ENCODE measurements at regions not wholly inside any gene's neighbourhood (a gene's known extent, or its start where the extent isn't known, plus 50 kb on each side); places are given as distances from the start of the nearest gene placed in this dataset.

DNA sequence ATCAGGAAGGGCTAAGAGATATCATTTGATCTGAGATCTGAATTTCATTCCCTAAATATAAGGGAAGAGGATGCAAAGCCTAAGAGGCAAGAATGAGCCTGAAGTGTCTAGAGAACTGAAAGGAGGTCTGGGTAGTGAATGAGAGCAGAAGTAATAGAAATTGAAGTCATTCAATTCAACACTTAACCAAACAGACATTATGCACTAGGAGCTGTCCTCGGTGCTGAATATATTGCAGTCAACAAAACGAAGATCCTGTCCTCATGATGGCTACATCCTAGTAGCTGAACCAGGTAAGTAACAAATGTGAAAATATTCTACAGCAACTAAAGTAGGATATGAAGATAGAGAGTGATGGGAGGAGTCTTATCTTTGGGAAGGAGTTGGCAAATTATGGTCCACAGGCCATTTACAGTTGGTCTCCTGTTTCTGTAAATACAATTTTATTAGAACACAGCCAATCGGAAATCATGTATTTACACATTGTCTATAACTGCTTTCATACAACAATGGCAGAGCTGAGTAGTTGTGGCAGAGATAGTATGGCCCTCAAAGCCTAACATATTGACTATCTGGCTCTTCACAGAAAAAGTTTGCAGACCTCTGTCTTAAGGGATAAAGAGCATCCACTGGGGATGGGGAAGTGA, 192.9 kb upstream of the CADPS start:
- Histone ChIP-seq H3K27ac (ENCODE audit: low read depth in 1 of 2, low read length in 1 of 2) (no peak overlapping the region), H3K27me3 (ENCODE audit: control insufficient read depth in 3 of 3, insufficient read depth in 3 of 3, low read length in 2 of 3) (no peaks in the 10 kb centered on the region), H3K36me3 (ENCODE audit: control insufficient read depth in 4 of 4, insufficient read depth in 4 of 4, low read length in 4 of 4) (no peaks in the 10 kb centered on the region), H3K4me1 (ENCODE audit: control insufficient read depth in 5 of 5, insufficient read depth in 5 of 5, low read length in 5 of 5) (peaks cover 0 to under 1% (median 0%) of the 10 kb centered on the region in 5 donors), H3K4me3 (no peak overlapping the region), H3K9ac (ENCODE audit: insufficient read depth in 1 of 2, low read length in 2 of 2) (no peak overlapping the region), H3K9me3 (ENCODE audit: control insufficient read depth in 4 of 4, insufficient read depth in 3 of 4, low read length in 3 of 4) (no peaks in the 10 kb centered on the region)
- ATAC-seq (ENCODE audit: insufficient read depth, low FRiP score) (no peak), DNase-seq (peak; percentile 29 to 84 (median 60))
- WGBS, 2 donors: 35 to 39% methylated on average over 3 of the region's 3 CpGs
- TF ChIP-seq, protein P1, sequence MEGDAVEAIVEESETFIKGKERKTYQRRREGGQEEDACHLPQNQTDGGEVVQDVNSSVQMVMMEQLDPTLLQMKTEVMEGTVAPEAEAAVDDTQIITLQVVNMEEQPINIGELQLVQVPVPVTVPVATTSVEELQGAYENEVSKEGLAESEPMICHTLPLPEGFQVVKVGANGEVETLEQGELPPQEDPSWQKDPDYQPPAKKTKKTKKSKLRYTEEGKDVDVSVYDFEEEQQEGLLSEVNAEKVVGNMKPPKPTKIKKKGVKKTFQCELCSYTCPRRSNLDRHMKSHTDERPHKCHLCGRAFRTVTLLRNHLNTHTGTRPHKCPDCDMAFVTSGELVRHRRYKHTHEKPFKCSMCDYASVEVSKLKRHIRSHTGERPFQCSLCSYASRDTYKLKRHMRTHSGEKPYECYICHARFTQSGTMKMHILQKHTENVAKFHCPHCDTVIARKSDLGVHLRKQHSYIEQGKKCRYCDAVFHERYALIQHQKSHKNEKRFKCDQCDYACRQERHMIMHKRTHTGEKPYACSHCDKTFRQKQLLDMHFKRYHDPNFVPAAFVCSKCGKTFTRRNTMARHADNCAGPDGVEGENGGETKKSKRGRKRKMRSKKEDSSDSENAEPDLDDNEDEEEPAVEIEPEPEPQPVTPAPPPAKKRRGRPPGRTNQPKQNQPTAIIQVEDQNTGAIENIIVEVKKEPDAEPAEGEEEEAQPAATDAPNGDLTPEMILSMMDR (IDR thresholded peaks at IDR 0.05; ENCODE audit: control extremely low read depth, extremely low read depth): no peak

DNA sequence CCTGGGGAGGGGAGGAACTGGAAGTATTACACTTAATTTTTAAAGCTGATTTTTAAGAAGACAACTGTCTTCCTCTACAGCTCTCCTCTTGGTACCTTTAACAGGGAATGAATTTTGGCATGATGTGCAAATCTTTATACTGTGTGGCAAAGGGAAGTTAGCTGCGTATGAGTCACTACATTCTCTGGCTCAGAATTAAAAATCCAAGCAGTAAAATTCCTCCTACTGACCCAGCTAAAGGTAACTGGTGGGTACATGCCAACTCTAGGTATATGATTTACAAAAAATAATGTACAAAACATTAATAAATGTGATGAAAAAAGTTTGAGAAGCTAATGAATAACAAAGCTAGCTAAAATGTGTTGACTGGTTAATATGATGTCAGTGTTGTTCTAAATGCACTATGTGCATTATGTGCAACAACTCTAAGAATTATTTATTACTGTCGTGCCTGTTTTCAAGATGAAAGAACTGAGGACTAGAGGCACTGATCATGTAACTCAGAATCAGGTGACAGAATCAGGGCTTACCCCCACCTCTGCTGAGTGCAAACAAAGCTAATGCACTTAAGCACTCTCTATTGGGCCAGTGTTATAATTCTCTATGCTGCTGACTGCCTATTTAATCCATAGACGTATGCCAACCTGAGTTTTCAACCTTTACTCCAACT, 194.7 kb upstream of the CADPS start:
- TF ChIP-seq, protein P1 (IDR thresholded peaks at IDR 0.05; ENCODE audit: control extremely low read depth, extremely low read depth): no peak
- H3K9ac ChIP-seq (ENCODE audit: insufficient read depth in 1 of 2, low read length in 2 of 2): no peak overlapping the region
- DNase-seq (no peak), ATAC-seq (ENCODE audit: insufficient read depth, low FRiP score) (no peak)
- H3K9me3 ChIP-seq (ENCODE audit: control insufficient read depth in 4 of 4, insufficient read depth in 3 of 4, low read length in 3 of 4): no peaks in the 10 kb centered on the region
- no peak overlapping the region for H3K4me3 ChIP-seq
- H3K4me1 ChIP-seq (ENCODE audit: control insufficient read depth in 5 of 5, insufficient read depth in 5 of 5, low read length in 5 of 5): no peaks in the 10 kb centered on the region
- H3K27ac ChIP-seq (ENCODE audit: low read depth in 1 of 2, low read length in 1 of 2): no peak overlapping the region
- no peaks in the 10 kb centered on the region for H3K36me3 ChIP-seq (ENCODE audit: control insufficient read depth in 4 of 4, insufficient read depth in 4 of 4, low read length in 4 of 4)
- 53 to 67% methylated on average over 3 of the region's 3 CpGs for WGBS, 2 donors
- H3K27me3 ChIP-seq (ENCODE audit: control insufficient read depth in 3 of 3, insufficient read depth in 3 of 3, low read length in 2 of 3): no peaks in the 10 kb centered on the region

DNA sequence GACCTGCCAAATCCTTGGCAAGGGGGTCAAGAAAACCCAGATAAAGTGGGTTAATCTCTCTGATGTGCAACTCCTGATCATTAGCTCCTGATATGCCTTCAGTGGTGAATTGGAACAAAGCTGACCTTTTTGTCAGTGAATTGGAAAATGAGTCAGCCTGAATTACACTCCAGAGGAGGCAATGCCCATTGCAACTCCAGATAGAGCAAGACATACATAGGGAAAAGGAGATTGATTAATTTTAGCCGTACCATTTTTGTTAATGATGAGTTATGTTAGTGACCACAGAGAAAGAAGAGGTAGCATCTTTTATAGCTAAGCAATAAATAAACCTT, 195.2 kb upstream of the CADPS start:
- ATAC-seq (ENCODE audit: insufficient read depth, low FRiP score) (no peak), DNase-seq (no peak)
- TF ChIP-seq, protein P1 (IDR thresholded peaks at IDR 0.05; ENCODE audit: control extremely low read depth, extremely low read depth): no peak
- Histone ChIP-seq H3K27me3 (ENCODE audit: control insufficient read depth in 3 of 3, insufficient read depth in 3 of 3, low read length in 2 of 3) (no peaks in the 10 kb centered on the region), H3K27ac (ENCODE audit: low read depth in 1 of 2, low read length in 1 of 2) (no peak overlapping the region), H3K9me3 (ENCODE audit: control insufficient read depth in 4 of 4, insufficient read depth in 3 of 4, low read length in 3 of 4) (no peaks in the 10 kb centered on the region), H3K36me3 (ENCODE audit: control insufficient read depth in 4 of 4, insufficient read depth in 4 of 4, low read length in 4 of 4) (no peaks in the 10 kb centered on the region), H3K4me3 (no peak overlapping the region), H3K4me1 (ENCODE audit: control insufficient read depth in 5 of 5, insufficient read depth in 5 of 5, low read length in 5 of 5) (no peaks in the 10 kb centered on the region), H3K9ac (ENCODE audit: insufficient read depth in 1 of 2, low read length in 2 of 2) (no peak overlapping the region)
- 82 to 90% methylated on average over 1 of the region's 1 CpG for WGBS, 2 donors
